HG03135 (cell line): ENCODE measurements at regions not wholly inside any gene's neighbourhood (a gene's known extent, or its start where the extent isn't known, plus 50 kb on each side); places are given as distances from the start of the nearest gene placed in this dataset.

Source experiments
- ATAC-seq: cut with Tn5 transposase; IDR thresholded peaks from one replicate; pipeline ENCODE4 v1.9.1; 2021; ENCODE audit warnings: mild to moderate bottlenecking, moderate library complexity; ENCODE audit not compliant: unreplicated experiment

- ATAC-seq = no peak
These were observed 299.9 kb downstream of the RAB28 start for GRCh38 chr4:13184199-13184598.

- ATAC-seq = no peak
These were observed 302.0 kb downstream of the RAB28 start for GRCh38 chr4:13182133-13182532.

GRCh38 chr4:13181681-13182080 is 302.5 kb downstream of the RAB28 start:
- ATAC-seq = no peak

GRCh38 chr4:13180701-13181100 is 303.4 kb downstream of the RAB28 start:
- no peak for ATAC-seq

GRCh38 chr4:13178621-13179020 is 305.5 kb downstream of the RAB28 start:
- no peak for ATAC-seq

GRCh38 chr4:13176741-13177142 is 307.4 kb downstream of the RAB28 start:
- no peak for ATAC-seq

GRCh38 chr4:13174926-13175325 is 309.2 kb downstream of the RAB28 start:
- ATAC-seq = no peak

- no peak for ATAC-seq
These were observed 310.1 kb downstream of the RAB28 start for GRCh38 chr4:13174001-13174400.

GRCh38 chr4:13171292-13172057 is 312.7 kb downstream of the RAB28 start:
- no peak for ATAC-seq

- no peak for ATAC-seq
These were observed 314.2 kb downstream of the RAB28 start for GRCh38 chr4:13169731-13170525.

GRCh38 chr4:13168326-13168725 is 315.8 kb downstream of the RAB28 start:
- ATAC-seq = no peak

GRCh38 chr4:13166214-13166613 is 317.9 kb downstream of the RAB28 start:
- no peak for ATAC-seq

- no peak for ATAC-seq
These were observed 319.3 kb downstream of the RAB28 start for GRCh38 chr4:13164783-13165331.

GRCh38 chr4:13162886-13163285 is 321.3 kb downstream of the RAB28 start:
- no peak for ATAC-seq

GRCh38 chr4:13160920-13161319 is 323.2 kb downstream of the RAB28 start:
- ATAC-seq = no peak

- no peak for ATAC-seq
These were observed 325.0 kb downstream of the RAB28 start for GRCh38 chr4:13159041-13159620.

- ATAC-seq = no peak
These were observed 332.9 kb downstream of the RAB28 start for GRCh38 chr4:13151194-13151593.

- ATAC-seq = no peak
These were observed 340.7 kb downstream of the RAB28 start for GRCh38 chr4:13143222-13144070.

GRCh38 chr4:13142726-13143125 is 341.4 kb downstream of the RAB28 start:
- no peak for ATAC-seq

GRCh38 chr4:13142191-13142590 is 341.9 kb downstream of the RAB28 start:
- ATAC-seq = no peak

- ATAC-seq = no peak
These were observed 346.8 kb downstream of the RAB28 start for GRCh38 chr4:13137390-13137789.
